HG02763 (cell line): ENCODE measurements at regions not wholly inside any gene's neighbourhood (a gene's known extent, or its start where the extent isn't known, plus 50 kb on each side); places are given as distances from the start of the nearest gene placed in this dataset.

ENCODE experiments used
- ATAC-seq: cut with Tn5 transposase; IDR thresholded peaks from one replicate; pipeline ENCODE4 v1.9.1; 2021; ENCODE audit warnings: mild to moderate bottlenecking, moderate library complexity; ENCODE audit not compliant: unreplicated experiment

DNA sequence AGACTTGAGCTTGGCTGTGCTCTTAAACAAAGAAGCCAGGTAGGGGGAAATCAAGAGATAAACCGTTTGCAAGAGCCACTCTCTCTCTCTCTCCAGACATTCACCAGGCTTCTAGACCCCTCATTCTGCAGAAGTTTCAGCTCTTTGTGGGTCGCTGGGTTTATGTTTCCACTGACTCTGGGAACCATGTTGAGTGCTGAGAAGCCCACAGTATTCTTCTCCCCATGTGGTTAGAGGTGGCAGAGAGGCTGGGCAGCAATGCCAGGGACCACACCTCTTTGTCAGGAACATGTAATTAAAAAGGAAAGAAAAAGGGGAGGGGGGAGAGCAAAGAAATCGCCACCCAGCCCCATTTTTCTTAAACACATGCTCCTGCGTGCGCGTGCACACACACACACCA, 154.8 kb upstream of the SOX9 start:
- ATAC-seq: no peak

DNA sequence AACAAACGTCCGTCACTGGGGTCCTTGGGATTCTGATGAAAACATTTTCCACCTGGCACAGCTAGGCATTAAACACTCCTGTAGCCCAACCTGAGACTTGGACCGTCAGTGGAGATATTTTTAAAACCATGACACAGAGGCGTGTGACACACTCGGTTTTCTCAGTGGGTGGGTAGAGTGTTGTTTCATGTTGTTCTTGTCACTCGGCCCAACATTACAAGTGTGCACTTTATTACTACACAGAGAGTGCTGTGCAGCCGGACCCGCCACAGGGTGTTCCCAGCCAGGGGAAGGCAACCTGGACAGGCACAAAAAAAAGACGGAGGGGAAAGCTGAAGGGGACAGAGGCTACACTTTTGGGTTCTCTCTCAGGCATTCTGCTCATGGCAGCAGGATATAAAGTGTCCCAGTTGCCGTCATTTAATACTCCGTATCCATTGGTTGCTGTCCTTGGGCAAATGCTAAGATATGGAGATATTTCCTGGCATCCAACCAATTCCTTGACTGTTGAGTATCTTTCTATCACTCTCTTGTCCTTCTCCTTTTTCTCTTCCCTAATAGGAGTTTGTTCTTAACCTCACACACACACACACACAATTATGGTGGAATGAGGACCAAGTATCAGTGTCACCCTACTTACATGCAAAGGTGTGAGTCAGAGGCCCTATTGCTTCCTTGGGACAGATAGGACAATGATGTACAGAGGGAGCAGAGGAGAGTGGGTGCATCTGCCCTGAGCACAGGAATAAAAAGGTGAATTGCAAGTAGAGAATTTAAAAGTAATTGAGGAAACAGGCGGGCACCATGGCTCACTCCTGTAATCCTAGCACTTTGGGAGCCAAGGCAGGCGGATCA, 154.1 kb upstream of the SOX9 start:
- ATAC-seq: no peak

DNA sequence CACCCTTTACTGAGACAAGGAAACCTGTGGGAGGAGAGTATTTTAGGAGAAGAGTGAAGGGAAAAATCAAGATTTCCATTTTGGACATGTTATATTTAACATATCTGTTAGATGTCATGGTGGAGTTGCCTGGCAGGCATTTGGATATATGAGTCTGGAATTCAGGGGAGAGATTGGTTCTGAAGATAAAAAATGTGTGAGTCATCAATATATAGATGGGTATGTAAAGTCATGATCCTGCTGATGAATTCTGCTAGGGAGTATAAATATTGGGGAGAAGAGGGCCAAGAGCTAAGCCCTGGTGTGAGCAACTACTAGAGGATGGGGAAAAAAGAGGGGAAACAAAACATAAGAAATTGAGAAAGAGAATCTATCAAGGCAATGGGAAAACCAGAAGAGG, 151.3 kb upstream of the SOX9 start:
- no peak for ATAC-seq

DNA sequence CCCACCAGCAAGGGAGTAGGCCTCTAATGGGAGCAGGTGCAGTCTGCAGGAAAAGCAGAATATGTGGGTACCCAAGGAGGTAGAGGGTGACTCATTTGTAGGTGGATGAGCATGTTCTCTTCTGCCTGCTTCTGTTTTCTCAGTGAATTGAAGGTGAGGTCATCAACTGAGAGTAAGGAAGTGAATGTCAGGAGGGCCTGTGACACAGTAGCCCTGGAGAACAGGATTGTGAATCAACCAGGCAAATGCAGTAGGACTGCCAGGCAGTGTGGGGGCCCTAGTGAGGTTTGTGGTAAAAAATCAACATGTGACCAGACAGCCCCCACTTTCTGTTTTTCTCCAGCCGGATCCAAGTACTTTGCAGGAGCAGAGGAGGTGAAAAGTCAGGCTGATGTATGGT, 150.5 kb upstream of the SOX9 start:
- no peak for ATAC-seq

DNA sequence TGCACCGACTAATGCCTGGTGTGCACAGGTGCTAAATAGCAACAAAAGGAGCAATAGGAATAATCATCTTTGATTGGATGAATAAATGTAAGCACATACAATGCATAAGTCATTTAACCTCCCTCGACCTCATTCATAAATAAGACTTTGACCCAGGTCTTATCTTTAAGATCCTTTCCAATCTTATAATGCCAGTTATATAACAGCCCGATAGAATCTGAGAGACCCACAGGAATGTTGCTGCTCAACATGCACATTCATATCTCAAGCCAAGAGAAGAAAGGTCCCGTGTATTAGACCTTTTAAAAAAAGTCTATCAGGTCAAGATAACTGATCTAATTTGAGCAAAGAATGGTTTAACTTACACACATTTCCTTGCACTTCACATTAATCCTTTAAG, 146.8 kb upstream of the SOX9 start:
- ATAC-seq: no peak

DNA sequence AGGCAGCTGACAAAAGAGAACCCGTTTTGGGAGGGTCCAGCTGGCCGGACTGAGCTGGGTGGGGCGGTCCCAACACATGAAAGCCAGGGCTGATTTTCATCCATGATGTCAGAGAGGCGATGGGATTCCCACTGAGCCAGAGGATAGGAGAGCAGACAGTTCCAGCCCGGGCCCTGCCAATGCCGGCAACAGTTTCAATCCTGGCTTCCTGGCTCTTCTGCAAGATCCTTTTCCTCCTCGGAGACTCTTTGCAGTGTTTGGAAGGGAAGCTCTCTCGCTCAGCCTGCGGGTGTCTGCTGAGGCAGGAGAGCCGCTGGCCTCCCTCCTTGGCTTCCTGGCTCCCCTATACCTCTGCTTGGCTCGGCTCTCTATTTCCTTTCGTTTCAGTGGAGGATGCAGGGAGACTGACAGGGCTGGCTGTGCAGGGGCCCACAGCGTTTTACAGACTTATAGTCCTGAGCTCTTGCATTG, 145.5 kb upstream of the SOX9 start:
- no peak for ATAC-seq

- no peak for ATAC-seq
Measured at GRCh38 chr17:71976011-71976649, 144.7 kb upstream of the SOX9 start.

GRCh38 chr17:71978435-71978834, 142.4 kb upstream of the SOX9 start:
- no peak for ATAC-seq

GRCh38 chr17:71980171-71980570, 140.6 kb upstream of the SOX9 start:
- ATAC-seq: no peak

GRCh38 chr17:71983828-71984227, 137.0 kb upstream of the SOX9 start:
- no peak for ATAC-seq

- no peak for ATAC-seq
Measured at GRCh38 chr17:71985111-71986039, 135.4 kb upstream of the SOX9 start.

- no peak for ATAC-seq
Measured at GRCh38 chr17:71986886-71987285, 133.9 kb upstream of the SOX9 start.

DNA sequence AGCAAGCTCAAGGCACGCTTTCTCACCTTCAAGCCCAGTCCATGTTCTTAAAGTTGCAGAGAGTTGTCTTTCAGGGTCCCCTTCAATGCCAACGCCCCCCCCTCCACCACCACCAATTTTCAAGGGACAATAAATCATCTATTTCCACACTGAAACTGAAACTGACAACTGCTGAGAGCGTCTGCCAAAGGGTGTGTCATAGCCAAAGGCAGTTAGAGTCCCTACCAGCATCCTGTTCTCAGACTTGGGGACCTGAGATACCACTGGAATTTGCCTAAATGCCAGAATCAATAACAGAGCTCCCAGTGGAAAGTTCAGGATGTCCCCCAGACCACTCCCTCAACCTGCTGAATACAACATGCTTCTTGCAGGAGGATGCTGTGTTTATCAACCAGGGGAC, 133.2 kb upstream of the SOX9 start:
- no peak for ATAC-seq

- no peak for ATAC-seq
Measured at GRCh38 chr17:71989117-71989516, 131.7 kb upstream of the SOX9 start.

DNA sequence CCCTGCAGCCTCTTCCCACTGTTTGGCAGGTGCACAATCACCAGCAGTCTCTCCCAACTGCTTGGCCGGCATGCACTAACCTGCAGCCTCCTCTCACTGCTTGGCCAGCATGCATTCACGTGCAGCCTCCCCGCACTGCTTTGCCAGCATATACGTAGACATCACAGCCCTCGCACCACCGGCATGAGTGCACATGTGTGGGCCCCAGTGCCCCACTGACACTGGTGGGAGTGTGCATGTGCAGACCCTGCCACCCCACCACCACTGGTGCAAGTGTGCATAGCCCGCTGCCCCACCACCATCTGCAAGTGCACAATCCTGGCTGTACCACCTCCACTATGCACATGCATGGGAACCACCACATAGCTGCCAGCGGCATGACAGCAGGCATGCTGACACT, 127.5 kb upstream of the SOX9 start:
- ATAC-seq: no peak

DNA sequence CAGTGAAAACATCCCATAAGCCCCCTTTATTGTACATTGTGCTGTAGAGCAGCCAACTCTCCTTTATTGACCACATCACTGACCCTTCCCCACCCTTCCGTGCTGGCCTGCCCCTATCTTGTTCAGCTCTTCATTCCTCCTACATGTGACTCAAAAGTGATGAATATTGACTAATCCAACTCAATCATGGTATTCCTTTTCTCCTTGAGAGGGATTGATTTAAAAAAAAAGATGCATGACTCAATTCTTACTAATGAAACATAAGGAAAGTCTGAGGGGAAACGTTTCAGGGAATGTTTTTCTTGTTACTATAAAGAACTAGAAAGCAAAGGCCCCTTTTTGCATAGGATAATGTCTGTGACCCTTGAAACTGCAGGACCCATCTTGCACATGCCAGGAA, 125.2 kb upstream of the SOX9 start:
- ATAC-seq: no peak

GRCh38 chr17:72004011-72004427, 116.8 kb upstream of the SOX9 start:
- no peak for ATAC-seq

DNA sequence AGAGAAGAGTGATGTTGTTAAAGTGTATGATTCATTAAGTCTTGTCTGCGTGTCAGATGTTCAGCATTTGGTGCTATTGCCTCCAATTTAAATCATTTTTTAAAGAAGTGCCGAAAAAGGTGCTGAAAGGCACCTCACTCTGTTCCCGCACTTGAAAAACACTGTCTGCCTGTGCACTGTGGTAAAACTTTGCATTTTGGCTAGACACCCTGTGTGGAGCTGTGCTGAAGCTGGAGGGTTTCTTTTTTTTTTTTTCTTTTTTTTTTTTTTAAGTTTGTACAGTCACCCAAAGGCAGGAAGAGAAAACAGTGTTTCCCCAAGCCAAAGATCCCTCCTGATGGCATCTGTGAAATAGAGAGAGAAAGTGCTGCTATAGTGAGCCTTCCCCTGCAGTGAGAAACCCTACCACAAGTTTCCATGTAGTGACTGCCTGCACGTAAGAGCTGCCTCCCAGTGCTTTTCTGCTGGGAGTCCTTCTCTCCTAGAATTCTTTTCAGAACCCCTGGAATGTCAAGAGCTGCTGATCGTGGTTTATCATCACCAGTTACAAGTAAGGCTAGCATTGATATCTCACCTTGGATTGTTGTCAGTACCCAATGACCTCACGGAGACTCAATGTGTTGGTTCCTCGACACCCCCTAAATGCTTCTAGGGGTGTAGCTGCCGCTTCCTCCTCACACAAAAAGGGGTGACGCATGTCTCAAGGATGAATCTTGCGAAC, 116.0 kb upstream of the SOX9 start:
- ATAC-seq: peak; percentile 70

GRCh38 chr17:72005332-72006163, 115.3 kb upstream of the SOX9 start:
- ATAC-seq: peak; percentile 44
